Heart left ventricle (tissue), 13 donors: ENCODE measurements at regions not wholly inside any gene's neighbourhood (a gene's known extent, or its start where the extent isn't known, plus 50 kb on each side); places are given as distances from the start of the nearest gene placed in this dataset.

ENCODE experiments used
- CTCF ChIP-seq, 12 donors: fragments of 200-600 bp; sonication (generic) in 4 of 12; IDR thresholded peaks; one replicate each; pipeline versions ENCODE4 v1.5.0 to v1.8.0; 2018 to 2022; ENCODE audit warnings: antibody characterized with exemption in 12 of 12, mild to moderate bottlenecking in 5 of 12
- POLR2A ChIP-seq, 2 donors: fragments of 450-650 bp; IDR thresholded peaks; one replicate each; pipeline ENCODE4 v1.6.1; 2017; ENCODE audit warnings: antibody characterized with exemption in 2 of 2, mild to moderate bottlenecking in 2 of 2, moderate library complexity in 2 of 2
- donor health status: ischemic (EF 13 %, LVEDD 7.1; RV severe dilation, severe dysfunction).
- donor health status: DM: no; HTN: yes; CAD: no.
- donor health status: DM: no; HTN: no; CAD: no.
- donor health status: ischemic (EF 25% LVEDD 6.9; RV normal size, moderate dysfunction).
- donor health status: ischemic (EF 25% LVEDD 5.7; RV mildly dilated, moderate dysfunction).
- donor health status: ischemic (EF 35%, LVEDD 5.7; RV mildly dilated, moderate dysfunction).
- donor health status: nonischemic (EF 11% LVEDD 7.7; RV severe dilation, severe dysfunction).
- donor health status: DM: yes; HTN: yes; CAD: no.
- donor health status: PGD.
- donor health status: ischemic (EF 29% LVEDD 5.4; RV normal size, mild dysfunction).
- donor health status: nonischemic (EF 23%, LVEDD 6.1; RV moderate dilation, normal function).

GRCh38 chr6:85193339-85193738, 256.5 kb upstream of the NT5E start:
- TF ChIP-seq CTCF (IDR thresholded peaks at IDR 0.05) = no peak
- no peak for TF ChIP-seq POLR2A (IDR thresholded peaks at IDR 0.05)
